Stimulated activated naive CD8-positive, alpha-beta T cell treated with anti-CD3 and anti-CD28 coated beads, Interleukin-15, Interleukin-2, amounts not matched to agents 100 U/mL and 50 U/mL, for 24 hours (primary cell): ENCODE measurements at regions not wholly inside any gene's neighbourhood (a gene's known extent, or its start where the extent isn't known, plus 50 kb on each side); places are given as distances from the start of the nearest gene placed in this dataset.
"Not testable (repeated sequence)": the region's sequence is repeated elsewhere in the genome, so short reads cannot be mapped to it uniquely, and the experiment has no call there.

ENCODE experiments used
- ATAC-seq: fragments of 150-1000 bp; cut with Tn5 transposase; one replicate; pipeline ENCODE4 v1.10.0; 2021
- DNase-seq: peaks from one replicate; pipeline ENCODE4 v3.0.0; 2021

- ATAC-seq, result no peak
- no peak for DNase-seq
Measured at GRCh38 chr4:116118221-116118620, 967.2 kb downstream of the TRAM1L1 start.

GRCh38 chr4:116112861-116113260, 972.5 kb downstream of the TRAM1L1 start:
- not testable (repeated sequence) for ATAC-seq, DNase-seq

DNA sequence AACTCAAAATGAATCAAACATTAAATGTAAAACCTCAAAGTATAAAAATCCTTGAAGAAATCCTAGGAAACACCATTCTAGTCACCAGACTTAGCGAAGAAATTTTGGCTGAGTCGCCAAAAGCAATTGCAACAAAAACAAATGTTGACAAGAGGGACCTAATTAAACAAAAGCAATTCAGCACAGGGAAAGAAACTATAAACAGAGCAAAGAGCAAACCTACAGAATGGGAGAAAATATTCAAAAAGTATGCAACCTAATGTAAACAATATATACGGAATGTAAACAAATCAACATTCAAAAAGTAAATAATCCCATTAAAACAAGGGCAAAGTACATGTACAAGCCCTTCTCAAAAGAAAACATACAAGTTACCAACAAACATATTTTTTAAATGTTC, 974.7 kb downstream of the TRAM1L1 start:
- DNase-seq (no peak), ATAC-seq (no peak)

DNA sequence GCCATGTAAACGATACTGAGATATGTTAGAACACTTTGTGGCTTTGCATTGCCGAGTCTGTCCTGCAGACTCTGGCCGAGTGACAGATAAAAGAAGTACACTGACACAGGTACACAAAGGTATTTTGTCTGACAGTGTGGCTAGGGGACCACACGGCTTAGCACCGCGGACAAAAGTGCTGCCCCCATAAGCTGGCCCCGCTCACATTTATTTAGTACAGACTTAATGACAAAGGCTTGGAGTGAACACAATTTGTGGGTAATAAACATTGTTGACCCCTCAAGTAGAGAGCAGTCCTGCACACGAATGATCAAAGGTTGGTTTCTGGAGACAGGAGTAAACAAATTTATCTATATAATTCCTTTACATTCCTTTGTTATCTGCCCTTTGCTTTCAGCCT, 976.8 kb downstream of the TRAM1L1 start:
- ATAC-seq, result no peak
- no peak for DNase-seq

GRCh38 chr4:116101321-116101720, 984.1 kb downstream of the TRAM1L1 start:
- ATAC-seq, result no peak
- no peak for DNase-seq

DNA sequence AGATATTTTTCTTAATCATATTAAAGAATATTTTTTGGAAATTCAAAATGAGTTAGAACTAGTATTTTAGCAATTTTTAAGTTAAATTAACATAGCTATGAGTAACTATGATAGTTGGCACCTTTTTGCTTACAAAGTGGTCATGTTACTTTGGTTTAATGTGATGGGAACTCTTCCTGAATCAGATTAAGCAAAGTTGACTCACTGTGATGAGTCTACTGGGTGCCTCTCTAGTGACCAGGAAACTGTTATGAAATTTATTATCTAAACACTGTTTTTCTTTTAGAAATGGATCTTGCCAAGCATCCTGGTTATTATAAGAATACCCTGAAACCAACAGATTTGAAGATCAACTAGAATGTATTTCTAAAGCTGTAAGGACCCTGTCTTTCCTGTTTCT, 985.8 kb downstream of the TRAM1L1 start:
- no peak for DNase-seq
- ATAC-seq, result no peak

DNA sequence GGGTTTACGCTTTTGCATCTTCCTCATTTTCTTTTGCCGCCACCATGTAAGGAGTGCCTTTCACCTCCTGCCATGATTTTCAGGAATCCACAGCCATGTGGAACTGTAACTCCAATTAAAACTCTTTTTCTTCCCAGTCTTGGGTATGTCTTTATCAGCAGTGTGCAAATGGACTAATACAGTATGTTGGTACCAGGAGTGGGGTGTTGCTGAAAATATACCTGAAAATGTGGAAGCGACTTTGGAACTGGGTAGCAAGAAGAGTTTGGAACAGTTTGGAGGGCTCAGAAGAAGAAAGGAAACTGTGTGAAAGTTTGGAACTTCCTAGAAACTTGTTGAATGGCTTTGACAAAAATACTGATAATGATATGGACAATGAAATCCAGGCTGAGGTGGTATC, 983.9 kb upstream of the NDST4 start:
- DNase-seq, ATAC-seq: not testable (repeated sequence)

GRCh38 chr4:116092961-116093360, 979.5 kb upstream of the NDST4 start:
- no peak for ATAC-seq
- DNase-seq, result no peak

- DNase-seq (no peak), ATAC-seq (no peak)
Measured at GRCh38 chr4:116088771-116089170, 975.4 kb upstream of the NDST4 start.

DNA sequence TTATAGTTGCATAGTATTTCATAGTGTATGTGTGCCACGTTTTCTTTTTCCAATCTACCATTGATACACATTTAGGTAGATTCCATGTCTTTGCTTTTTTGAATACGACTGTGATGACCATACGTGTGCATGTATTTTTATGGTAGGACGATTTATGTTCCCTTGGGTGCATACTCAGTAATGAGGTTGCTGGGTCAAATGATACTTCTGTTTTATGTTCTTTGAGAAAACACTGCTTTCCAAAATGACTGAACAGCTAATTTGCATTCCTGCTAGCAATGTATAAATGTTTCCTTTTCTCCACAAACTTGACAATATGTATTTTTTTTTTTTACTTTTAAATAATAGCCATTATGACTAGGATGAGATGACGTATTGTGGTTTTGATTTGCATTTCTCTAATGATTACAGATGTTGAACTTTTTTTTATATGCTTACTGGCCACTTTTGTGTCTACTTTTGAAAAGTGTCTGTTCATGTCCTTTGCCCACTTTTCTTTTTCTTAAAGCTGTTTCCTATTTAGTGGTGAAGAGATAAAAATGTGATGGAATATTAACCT, 969.5 kb upstream of the NDST4 start:
- DNase-seq, result no peak
- ATAC-seq, result no peak

DNA sequence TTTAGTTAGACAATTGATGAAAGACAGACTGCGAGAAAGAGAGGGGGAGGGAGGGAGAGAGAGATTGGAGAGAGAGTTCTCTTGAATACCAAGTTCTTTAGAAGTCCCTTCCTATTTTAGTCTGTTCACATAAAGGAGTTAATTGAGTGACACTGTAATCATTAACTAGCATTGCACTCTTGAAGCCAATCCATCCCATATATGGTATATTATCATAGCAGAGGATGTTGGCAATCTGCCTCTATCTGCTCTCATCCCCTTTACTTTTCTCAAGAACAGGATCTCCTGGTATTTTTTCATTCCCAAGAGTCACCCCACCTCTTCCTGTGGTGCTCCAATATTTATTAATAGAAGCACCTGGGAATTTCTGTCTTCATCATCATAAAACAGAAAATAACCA, 959.6 kb upstream of the NDST4 start:
- ATAC-seq (no peak), DNase-seq (no peak)

- no peak for ATAC-seq
- DNase-seq, result no peak
Measured at GRCh38 chr4:116070283-116070682, 956.9 kb upstream of the NDST4 start.

DNA sequence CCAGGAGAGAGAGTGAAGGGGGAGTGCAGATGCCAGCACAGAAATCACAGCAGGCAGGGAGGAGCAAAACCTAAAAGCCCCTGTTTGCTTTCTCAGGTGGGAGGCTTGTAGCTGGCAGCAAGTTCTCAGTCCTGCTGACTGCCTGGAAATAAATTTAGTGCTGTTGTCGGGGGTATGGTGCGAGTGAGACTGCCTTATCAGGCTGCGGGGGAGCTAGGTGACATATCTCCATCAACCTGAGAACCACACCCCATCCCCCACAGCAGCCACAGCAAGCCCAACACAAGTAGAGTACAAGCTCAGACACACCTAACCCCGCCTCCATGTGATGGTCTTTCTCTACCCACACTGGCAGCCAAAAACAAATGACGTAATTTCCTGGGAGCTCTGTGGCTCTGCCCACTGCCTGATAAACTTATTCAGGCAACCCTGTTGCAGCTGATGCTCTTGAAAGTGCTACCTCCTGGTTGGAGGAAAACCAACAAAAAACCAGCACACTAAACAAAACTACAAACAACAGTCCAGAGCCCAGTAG, 953.4 kb upstream of the NDST4 start:
- DNase-seq (no peak), ATAC-seq (no peak)

DNA sequence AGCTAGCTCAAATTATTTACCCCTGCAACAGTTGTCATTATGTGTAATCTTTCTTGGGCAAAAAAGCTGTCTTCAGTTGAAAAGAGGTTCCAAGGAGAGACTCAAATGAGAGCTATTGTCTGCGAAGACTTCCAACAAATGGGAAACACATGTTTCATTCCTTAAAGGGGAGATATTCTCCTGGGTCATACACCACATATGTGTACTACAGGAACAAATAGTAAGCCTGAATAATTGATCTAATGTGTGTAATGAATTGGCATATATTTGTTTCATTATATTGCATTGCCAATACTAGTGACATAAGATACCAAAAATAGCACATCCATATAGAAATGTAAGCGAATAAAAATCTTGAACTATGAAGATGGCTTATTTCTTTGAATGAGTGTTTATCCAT, 950.9 kb upstream of the NDST4 start:
- ATAC-seq, result no peak

GRCh38 chr4:116059361-116059760, 945.9 kb upstream of the NDST4 start:
- ATAC-seq, result no peak
- no peak for DNase-seq

More for the DNA sequence above, 950.9 kb upstream of the NDST4 start:
- no peak for DNase-seq

DNA sequence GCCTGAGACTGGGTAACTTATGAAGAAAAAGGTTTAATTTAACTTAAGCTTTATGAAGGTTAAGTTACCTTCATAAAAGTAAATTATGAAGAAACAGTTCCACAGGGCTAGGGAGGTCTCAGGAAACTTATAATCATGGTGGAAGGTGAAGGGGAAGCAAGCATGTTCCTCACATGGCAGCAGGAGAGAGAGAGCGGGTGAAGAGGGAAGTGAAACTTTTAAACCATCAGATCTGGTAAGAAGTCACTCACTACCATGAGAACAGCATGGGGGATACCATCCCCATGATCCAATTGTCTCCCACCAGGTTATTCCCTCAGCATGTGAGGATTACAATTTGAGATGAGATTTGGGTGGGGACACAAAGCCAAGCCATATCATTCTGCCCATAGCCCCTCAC, 944.7 kb upstream of the NDST4 start:
- ATAC-seq (no peak), DNase-seq (no peak)

- DNase-seq, result no peak
- no peak for ATAC-seq
Measured at GRCh38 chr4:116055857-116056827, 942.7 kb upstream of the NDST4 start.

DNA sequence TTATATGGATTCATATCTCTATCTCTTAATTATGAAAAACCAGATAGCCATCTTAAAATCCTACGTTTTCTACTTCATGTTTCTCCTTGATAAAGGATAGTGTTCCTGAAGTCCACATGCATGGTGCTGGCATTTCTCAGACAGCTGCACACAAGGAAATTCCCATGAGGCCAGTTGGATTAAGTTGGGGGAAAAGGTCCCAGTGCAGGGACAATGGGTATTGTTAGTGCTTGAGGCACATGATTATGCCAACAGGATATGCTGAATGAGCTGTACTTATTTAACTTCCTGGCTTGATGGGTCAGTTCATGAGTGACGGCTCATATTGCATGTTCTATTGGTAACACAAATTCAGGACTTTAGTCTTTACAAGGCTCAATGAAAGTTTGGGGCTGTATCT, 913.9 kb upstream of the NDST4 start:
- no peak for ATAC-seq
- no peak for DNase-seq

DNA sequence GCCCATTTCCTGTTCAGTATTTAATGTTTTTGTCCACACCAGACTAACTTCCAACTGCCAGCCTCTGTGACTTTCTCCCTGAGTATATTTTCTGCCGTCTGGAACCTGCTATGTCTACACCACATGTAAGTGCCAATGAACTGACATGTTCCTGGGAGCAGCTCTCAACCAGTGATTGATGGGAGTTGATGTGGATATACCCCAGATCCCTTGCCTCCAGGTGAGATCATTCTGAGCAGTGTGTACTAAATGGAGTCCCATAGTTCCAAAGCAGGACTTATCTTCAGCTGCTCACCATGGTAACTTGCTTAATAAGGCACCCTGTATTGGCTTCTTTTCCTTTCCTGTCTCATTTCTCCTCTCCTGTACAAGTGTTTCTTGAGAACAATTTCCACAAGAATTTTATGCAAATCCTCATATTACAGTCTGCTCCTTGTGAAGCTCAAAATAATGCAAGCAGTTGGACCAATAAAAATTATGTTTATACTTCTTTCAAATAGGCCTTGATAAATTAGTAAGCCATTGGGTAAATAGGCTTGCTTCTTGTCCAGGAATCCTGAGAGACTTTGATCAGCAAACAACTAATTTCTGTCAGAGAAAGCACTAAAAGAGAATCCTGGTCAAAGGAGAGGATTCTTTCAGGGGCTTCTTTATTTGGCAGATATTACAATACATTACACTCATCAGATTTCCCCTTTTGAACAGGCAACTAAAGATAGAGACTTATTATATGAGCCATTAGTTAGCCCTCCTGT, 911.7 kb upstream of the NDST4 start:
- DNase-seq, result no peak
- ATAC-seq, result no peak

GRCh38 chr4:116023049-116023448, 909.6 kb upstream of the NDST4 start:
- ATAC-seq, result no peak
- DNase-seq, result no peak

DNA sequence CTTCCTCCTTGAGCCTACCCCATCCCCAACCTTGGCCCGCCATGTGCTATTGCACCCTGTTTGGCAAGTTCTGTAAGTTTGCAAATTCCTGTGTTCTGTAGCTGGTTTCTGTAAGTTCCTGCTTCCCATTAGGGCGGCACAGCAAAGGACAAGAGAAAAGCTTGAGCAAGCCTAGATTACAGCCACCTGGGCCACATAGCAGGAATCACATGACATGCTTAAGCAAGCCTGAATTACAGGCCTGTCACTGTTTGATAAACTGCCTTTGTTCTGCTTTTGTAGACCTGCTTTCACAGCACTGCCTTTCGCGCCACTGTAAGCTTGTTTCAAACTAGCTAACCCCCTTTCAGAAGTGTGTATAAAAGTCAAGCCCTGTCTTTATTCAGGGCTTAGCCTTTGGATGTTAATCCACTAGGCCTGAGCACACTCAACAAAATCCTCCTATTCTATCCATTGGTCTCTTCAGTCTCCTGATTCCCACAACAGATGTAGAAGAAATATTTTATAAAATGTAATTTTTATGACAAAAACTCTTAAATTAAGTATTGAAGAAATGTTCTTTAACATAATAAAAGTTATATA, 906.8 kb upstream of the NDST4 start:
- ATAC-seq (no peak), DNase-seq (no peak)

GRCh38 chr4:116018831-116019230, 905.4 kb upstream of the NDST4 start:
- ATAC-seq (no peak), DNase-seq (no peak)
